Body of pancreas (tissue), 4 donors: ENCODE measurements at regions not wholly inside any gene's neighbourhood (a gene's known extent, or its start where the extent isn't known, plus 50 kb on each side); places are given as distances from the start of the nearest gene placed in this dataset.
"Not testable (repeated sequence)": the region's sequence is repeated elsewhere in the genome, so short reads cannot be mapped to it uniquely, and the experiment has no call there.

ENCODE experiments used
- ATAC-seq: fragments of 150-250 bp; one replicate; pipeline ENCODE4 v1.9.1; 2016
- DNase-seq, 4 donors: peaks; one replicate each; pipeline ENCODE4 v3.0.0-alpha.2; 2019
- H3K27ac ChIP-seq, 4 donors: fragments of 200-600 bp; sonication (generic); 1 replicate in 3 of 4; 2 replicates in 1 of 4; pipeline versions ENCODE4 v1.5.1 to v1.6.1; 2016 to 2019; ENCODE audit warnings: mild to moderate bottlenecking in 1 of 4, mixed read lengths in 1 of 4, moderate library complexity in 1 of 4
- H3K27me3 ChIP-seq, 2 donors: fragments of 200-600 bp; sonication (generic); one replicate each; pipeline ENCODE4 v1.6.0; 2016; ENCODE audit warnings: mild to moderate bottlenecking in 1 of 2
- H3K36me3 ChIP-seq, 2 donors: fragments of 200-600 bp; sonication (generic); replicated peaks in 1 of 2; 2 replicates each; pipeline ENCODE4 v1.5.1; 2016; ENCODE audit warnings: low read depth in 2 of 2; ENCODE audit not compliant: insufficient read depth in 1 of 2
- H3K4me1 ChIP-seq: fragments of 200-600 bp; sonication (generic); one replicate; pipeline ENCODE4 v1.6.0; 2016
- H3K4me3 ChIP-seq, 2 donors: fragments of 200-600 bp; sonication (generic); 1 replicate in 1 of 2; 2 replicates in 1 of 2; pipeline ENCODE4 v1.5.1; 2016 to 2019
- H3K9me3 ChIP-seq, 3 donors: fragments of 200-600 bp; sonication (generic); 1 replicate in 2 of 3; 2 replicates in 1 of 3; pipeline ENCODE4 v1.5.1; 2016
- CTCF ChIP-seq, 7 experiments: fragments of 450-650 bp in 4 of 7; fragments of 200-600 bp in 3 of 7; sonication (generic) in 3 of 7; IDR thresholded peaks; one replicate each; pipeline ENCODE4 v1.5.1; 2016 to 2019; ENCODE audit warnings: antibody characterized with exemption in 7 of 7
- POLR2A ChIP-seq, 3 donors: fragments of 450-650 bp; IDR thresholded peaks; one replicate each; pipeline ENCODE4 v1.6.1; 2016; ENCODE audit warnings: antibody characterized with exemption in 3 of 3, mild to moderate bottlenecking in 2 of 3
- WGBS, 2 donors: methylation state at CpG; one replicate each; pipeline ENCODE4 v1.1.5; 2017; 5-methylcytosine and 5-hydroxymethylcytosine counted together
- intact Hi-C: fragments of 100-400 bp; cut with DNase I; formaldehyde crosslinking; loops from one replicate; pipeline ENCODE4 v1.15.1; 2023

- H3K36me3 ChIP-seq, intact Hi-C loops, DNase-seq, H3K27me3 ChIP-seq, H3K4me3 ChIP-seq, ATAC-seq, H3K9me3 ChIP-seq, H3K4me1 ChIP-seq, H3K27ac ChIP-seq: not testable (repeated sequence)
- WGBS, 2 donors, result 91 to 92% methylated on average over 3 of the region's 3 CpGs
These were observed 50.5 kb upstream of the MED13L start for GRCh38 chr12:116327992-116328391.

DNA sequence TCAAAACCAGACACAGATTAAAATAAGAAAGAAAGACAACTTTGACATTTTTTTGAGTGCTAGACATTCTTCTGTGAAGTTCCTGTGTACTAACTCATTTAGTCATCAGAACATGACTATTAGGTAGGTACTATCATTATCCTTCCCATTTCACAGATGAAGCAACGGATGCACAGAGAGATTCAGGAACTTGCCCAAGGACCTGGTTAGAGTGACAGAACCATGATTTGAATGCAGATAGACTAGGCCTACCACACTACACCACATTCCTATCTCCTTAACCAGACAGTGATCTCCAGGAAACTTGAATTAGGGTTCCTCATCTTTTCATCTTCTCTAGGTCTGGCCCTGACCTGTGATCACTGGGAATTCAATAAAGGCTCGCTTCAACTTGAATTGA, 54.4 kb upstream of the MED13L start:
- Histone ChIP-seq H3K4me3 (no peak overlapping the region), H3K27ac (no peak overlapping the region), H3K27me3 (no peaks in the 10 kb centered on the region), H3K36me3 (no peaks in the 10 kb centered on the region), H3K4me1 (no peaks in the 10 kb centered on the region), H3K9me3 (no peaks in the 10 kb centered on the region)
- DNase-seq (no peak), ATAC-seq (no peak)
- TF ChIP-seq POLR2A (IDR thresholded peaks at IDR 0.05) (no peak), CTCF (IDR thresholded peaks at IDR 0.05) (no peak)
- WGBS, 2 donors, result 87 to 97% methylated on average over 2 of the region's 2 CpGs
- intact Hi-C loops, result no loop called here

DNA sequence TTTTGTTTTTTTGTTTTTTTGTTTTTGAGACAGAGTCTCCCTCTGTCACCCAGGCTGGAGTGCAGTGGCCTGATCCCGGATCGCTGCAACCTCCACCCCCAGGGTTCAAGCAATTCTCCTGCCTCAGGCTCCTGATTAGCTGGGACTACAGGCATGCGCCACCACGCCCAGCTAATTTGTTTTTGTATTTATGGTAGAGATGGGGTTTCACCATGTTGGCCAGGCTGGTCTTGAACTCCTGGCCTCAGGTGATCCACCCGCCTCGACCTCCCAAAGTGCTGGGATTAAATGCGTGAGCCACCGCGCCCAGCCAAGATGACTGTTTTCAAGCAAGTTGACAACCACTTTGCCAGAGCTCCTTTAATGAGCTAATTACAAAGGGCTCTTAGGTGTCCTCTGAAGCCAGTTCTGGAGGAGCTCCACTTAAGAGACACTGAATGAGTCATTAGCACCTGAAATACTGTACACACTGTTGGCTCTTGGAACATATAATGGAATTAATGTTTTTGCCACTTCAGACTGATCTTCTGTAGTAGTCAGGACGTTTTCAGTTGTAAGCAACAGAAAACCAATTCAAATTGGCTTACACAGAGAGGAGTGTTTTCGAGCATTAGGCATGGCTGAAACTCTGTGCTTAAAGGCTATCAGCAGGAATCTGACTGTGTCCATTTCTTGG, 55.4 kb upstream of the MED13L start:
- no peak overlapping the region for H3K4me3 ChIP-seq
- H3K9me3 ChIP-seq, result no peaks in the 10 kb centered on the region
- 82 to 87% methylated on average over 6 to 11 of the region's 11 CpGs for WGBS, 2 donors
- no peaks in the 10 kb centered on the region for H3K27me3 ChIP-seq
- no peaks in the 10 kb centered on the region for H3K4me1 ChIP-seq
- intact Hi-C loops, result no loop called here
- ATAC-seq (no peak), DNase-seq (no peak)
- TF ChIP-seq POLR2A (IDR thresholded peaks at IDR 0.05) (no peak), CTCF (IDR thresholded peaks at IDR 0.05) (no peak)
- H3K27ac ChIP-seq, result no peak overlapping the region
- no peaks in the 10 kb centered on the region for H3K36me3 ChIP-seq

DNA sequence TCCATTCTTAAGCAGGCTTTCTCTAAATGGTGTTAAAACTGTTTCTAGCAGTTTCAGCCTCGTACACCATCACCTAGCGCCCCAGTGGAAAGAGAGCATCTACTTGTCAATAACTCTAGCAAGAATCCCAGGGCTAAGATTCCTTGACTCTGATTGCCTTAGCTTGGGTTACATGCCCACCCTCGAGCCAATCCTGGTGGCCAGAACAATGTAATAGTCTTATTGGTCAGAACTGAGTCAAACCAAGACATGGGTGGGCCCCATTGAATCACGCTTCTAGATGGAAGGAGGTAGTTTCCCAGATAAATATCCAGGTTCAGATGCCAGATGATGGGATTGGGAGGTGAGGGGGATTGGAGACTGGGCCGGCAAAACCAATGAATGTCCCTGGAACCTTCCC, 55.9 kb upstream of the MED13L start:
- Histone ChIP-seq H3K4me1 (no peaks in the 10 kb centered on the region), H3K9me3 (no peaks in the 10 kb centered on the region), H3K36me3 (no peaks in the 10 kb centered on the region), H3K27ac (no peak overlapping the region), H3K27me3 (no peaks in the 10 kb centered on the region), H3K4me3 (no peak overlapping the region)
- DNase-seq (no peak), ATAC-seq (no peak)
- intact Hi-C loops, result no loop called here
- TF ChIP-seq CTCF (IDR thresholded peaks at IDR 0.05) (no peak), POLR2A (IDR thresholded peaks at IDR 0.05) (no peak)
- WGBS, 2 donors, result 86 to 91% methylated on average over 5 of the region's 5 CpGs

DNA sequence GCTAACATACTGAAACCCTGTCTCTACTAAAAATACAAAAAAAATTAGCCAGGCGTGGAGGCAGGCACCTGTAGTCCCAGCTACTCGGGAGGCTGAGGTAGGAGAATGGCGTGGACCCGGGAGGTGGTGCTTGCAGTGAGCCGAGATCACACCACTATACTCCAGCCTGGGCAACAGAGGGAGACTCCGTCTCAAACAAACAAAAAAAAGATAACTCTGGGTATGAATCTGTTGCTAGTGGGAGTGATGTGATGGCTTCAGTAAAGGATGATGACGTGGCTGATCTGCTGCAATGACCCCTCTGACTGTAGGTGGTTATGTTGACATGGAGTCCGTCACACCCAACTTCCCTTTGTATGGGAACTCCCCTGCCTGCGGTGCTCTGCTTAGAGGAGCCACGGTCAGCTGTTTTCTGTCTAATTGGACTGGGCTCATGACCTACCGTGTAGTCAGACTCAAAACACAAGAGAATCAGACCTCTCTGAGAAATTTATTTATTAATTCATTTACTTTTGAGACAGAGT, 59.1 kb upstream of the MED13L start:
- DNase-seq (peak in 1 of 4 donors; percentile 38), ATAC-seq (no peak)
- no peaks in the 10 kb centered on the region for H3K4me1 ChIP-seq
- intact Hi-C loops, result no loop called here
- no peak overlapping the region for H3K4me3 ChIP-seq
- WGBS, 2 donors, result 82 to 87% methylated on average over 11 of the region's 11 CpGs
- no peaks in the 10 kb centered on the region for H3K36me3 ChIP-seq
- TF ChIP-seq POLR2A (IDR thresholded peaks at IDR 0.05) (no peak), CTCF (IDR thresholded peaks at IDR 0.05) (no peak)
- no peak overlapping the region for H3K27ac ChIP-seq
- no peaks in the 10 kb centered on the region for H3K9me3 ChIP-seq
- H3K27me3 ChIP-seq, result no peaks in the 10 kb centered on the region
